Activated naive CD4-positive, alpha-beta T cell treated with Interleukin-2 at 50 U/mL for 16 hours (primary cell): ENCODE measurements at regions not wholly inside any gene's neighbourhood (a gene's known extent, or its start where the extent isn't known, plus 50 kb on each side); places are given as distances from the start of the nearest gene placed in this dataset.
"Not testable (repeated sequence)": the region's sequence is repeated elsewhere in the genome, so short reads cannot be mapped to it uniquely, and the experiment has no call there.

Source experiments
- DNase-seq: peaks from one replicate; pipeline ENCODE4 v3.0.0-alpha.2; 2020

DNA sequence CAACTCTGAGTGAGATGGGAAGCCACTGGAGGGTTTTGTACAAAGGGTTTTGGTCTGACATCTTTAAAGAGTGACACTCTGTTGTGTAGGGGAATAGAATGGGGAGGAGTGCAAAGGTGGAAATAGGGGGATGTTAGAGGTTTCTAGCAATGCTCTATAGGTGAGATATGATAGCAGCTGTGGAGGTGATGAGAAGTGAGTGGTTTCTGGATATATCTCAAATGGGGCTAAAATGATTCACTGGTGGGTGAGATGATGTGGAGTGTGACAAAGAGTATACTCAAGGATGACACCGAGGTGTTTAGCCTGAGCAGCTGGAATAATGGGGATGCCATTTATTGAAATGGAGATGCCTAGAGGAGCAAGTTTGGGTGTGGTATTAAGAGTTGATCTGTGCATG is 426.4 kb downstream of the PCNX1 start:
- DNase-seq, result no peak

GRCh38 chr14:71336489-71337192 is 429.4 kb downstream of the PCNX1 start:
- DNase-seq, result no peak

DNA sequence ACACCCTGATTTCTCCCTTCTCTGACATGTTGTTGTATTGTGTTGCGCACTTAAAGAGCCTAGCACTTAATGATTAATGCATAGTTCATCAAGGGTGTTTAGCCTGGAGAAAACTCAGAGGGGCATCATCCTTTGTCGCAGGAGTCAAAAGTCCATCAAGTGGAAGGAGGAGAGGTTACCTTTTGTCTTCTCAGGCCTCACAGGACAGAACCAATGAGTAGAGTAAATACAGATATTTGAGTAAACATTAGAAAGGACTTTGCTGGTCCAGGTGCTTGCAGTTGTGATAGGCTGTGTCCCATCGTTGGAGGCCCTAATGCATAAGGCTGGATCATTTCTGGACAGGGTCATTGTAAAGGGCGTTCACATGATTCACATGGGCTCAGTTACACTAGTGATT is 430.9 kb downstream of the PCNX1 start:
- no peak for DNase-seq

- DNase-seq, result no peak
These were observed 432.6 kb downstream of the PCNX1 start for GRCh38 chr14:71339650-71340415.

GRCh38 chr14:71341156-71341555 is 433.9 kb downstream of the PCNX1 start:
- no peak for DNase-seq

GRCh38 chr14:71343724-71344123 is 436.5 kb downstream of the PCNX1 start:
- no peak for DNase-seq

DNA sequence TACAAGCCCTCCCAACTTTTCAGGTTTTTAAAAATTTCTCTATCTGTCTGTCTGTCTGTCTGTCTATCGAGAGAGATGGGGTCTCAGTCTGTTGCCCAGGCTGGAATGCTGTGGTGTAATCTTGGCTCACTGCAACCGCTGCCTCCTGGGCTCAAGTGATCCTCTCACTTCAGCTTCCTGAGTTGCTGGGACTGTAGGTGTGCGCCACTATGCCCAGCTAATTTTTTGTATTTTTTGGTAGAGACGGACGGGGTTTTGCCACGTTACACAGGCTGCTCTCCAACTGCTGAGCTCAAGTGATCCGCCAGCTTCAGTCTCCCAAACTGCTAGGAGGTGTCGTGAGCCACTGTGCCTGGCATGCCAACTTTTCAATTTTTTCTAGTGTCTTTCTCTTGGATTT is 437.2 kb downstream of the PCNX1 start:
- DNase-seq, result no peak

DNA sequence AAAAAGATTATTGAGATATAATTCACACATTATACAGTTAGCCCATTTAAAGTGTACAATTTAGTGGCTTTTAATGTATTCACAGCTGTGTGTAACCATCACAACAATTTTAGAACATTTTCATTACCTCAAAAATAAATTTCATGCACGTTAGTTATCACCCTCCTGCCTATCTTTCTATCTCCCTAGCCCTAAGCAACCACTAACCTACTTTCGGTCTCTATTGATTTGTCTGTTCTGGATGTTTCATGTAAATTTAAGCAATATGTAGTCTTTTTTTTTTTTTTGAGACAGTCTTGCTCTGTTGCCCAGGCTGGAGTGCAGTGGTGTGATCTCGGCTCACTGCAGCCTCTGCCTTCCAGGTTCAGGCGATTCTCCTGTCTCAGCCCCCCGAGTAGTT is 439.4 kb downstream of the PCNX1 start:
- DNase-seq, result no peak

DNA sequence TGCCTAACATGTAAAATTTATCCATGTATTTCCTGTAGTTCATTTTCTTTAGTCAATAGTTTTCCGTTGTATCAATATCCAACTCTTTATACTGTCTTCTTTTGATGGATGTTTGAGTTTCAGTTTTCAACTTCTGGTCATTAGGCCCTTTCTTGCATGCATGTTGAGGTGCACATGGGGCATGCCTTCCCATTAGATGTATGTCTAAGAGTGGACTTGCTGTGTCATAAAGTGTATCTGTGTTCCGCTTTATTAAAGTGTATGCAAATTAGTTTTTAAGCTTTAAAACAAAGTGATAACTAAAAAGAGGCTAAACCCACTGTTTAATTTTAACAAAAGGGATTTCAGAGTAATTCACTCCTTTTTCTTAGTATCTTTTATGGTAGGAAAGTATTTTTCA is 441.1 kb downstream of the PCNX1 start:
- DNase-seq, result no peak

DNA sequence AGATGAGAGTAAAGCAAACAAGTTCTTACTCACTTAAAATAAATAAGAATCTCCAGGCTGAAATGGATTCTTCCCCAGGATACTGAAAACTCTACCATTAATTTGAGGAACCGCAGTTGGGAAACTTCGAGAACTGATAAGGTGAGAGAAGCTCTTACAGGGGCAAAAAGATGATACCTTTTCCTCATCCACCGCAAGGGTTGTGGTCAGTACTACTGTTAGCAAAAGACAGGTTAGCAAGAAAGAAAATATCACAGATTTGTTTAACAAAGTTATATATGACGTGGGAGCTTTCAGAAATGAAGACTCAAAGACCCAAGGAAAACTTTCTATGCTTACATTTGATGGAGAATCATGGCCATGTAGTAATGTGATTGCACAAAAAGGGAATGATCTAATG is 441.6 kb downstream of the PCNX1 start:
- no peak for DNase-seq

- DNase-seq, result no peak
These were observed 446.9 kb downstream of the PCNX1 start for GRCh38 chr14:71354142-71354541.

DNA sequence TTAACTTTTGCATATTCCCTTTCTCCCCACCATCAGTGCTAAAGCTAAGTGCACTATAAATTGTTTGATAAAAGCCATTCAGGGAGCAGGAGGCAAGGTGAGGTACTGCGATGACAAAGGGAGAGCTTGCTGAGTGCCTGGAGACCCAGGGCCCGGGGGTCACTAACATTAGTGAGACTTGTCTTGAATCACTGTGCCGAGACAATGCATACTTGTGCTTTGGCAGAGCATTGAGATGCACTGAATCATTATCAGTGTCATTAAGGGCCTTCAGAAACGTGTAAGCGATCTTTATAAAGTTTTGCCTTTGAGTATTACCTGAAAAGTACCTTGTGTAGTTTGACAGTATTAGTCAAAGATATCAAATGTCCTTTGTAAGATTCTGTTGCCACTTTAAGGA is 447.5 kb downstream of the PCNX1 start:
- no peak for DNase-seq

- DNase-seq, result no peak
These were observed 448.3 kb downstream of the PCNX1 start for GRCh38 chr14:71355324-71356201.

GRCh38 chr14:71358209-71358931 is 451.1 kb downstream of the PCNX1 start:
- peak; percentile 17 for DNase-seq

DNA sequence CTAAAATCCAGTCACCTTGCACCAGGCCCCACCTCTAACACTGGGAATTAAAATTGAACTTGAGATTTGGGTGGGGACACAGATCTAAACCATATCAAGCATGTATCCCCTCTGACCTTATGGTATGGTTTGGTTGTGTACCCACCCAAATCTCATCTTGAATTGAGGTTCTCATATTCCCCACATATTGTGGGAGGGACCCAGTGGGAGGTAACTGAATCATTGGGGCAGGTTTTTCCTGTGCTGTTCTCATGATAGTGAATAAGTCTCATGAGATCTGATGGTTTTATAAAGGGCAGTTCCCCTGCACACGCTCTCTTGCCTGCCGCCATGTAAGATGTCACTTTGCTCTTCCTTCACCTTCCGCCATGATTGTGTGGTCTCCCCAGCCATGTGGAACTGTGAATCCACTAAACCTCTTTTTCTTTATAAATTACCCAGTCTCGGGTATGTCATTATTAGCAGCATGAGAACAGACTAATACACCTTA is 451.7 kb downstream of the PCNX1 start:
- not testable (repeated sequence) for DNase-seq

DNA sequence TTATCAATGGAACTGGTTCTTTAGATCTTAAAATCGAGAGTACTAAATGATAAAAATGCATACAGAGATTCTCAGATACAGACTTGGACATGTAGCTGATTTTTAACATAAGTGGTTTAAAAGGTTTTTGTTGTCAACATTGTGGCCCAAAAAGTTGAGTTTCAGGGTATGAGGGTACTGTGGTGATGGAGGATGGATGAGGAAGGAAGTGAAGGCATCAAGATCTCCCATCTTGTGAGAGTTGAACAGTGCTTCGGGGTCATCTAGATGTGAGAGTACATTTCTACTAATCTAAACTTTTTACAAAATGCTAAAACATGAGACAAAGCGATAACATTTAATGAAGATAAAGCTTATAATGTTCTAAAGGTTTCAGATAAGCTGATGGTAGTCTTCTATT is 452.6 kb downstream of the PCNX1 start:
- DNase-seq, result no peak

GRCh38 chr14:71361336-71361735 is 454.1 kb downstream of the PCNX1 start:
- DNase-seq, result no peak

DNA sequence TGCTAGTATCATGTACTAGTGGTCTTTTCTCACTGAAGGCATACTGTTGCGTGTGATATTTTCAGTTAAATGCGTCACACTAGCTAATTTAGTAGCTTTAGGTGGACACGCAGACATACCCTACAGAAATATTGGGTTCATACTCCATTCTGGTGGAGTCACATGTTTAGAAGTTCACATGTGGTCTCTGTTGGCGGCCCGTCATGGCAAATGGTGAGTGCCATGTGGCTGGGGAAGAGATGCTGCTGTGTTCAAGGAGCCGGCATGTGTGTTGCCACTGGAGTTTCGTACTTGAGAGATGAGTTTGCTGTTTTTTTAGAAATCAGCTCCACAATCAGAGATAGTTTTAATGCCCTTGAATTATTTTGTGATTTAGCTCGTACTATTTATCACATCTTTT is 454.6 kb downstream of the PCNX1 start:
- no peak for DNase-seq

- DNase-seq, result no peak
These were observed 455.0 kb downstream of the PCNX1 start for GRCh38 chr14:71362282-71362681.

GRCh38 chr14:71362920-71363584 is 455.8 kb downstream of the PCNX1 start:
- no peak for DNase-seq

GRCh38 chr14:71363946-71364925 is 457.0 kb downstream of the PCNX1 start:
- no peak for DNase-seq
